AG09319 (cell line): ENCODE measurements at regions not wholly inside any gene's neighbourhood (a gene's known extent, or its start where the extent isn't known, plus 50 kb on each side); places are given as distances from the start of the nearest gene placed in this dataset.

Source experiments
- DNase-seq: peaks from one replicate; pipeline ENCODE4 v3.0.0-alpha.2; 2010; ENCODE audit warnings: low read depth; ENCODE audit errors: extremely low read depth
- TF ChIP-seq, protein P1 (sequence below): IDR thresholded peaks from 2 replicates; pipeline ENCODE4 v1.5.1; 2011; ENCODE audit warnings: low read depth, mild to moderate bottlenecking, inconsistent platforms, low read length, moderate library complexity

DNA sequence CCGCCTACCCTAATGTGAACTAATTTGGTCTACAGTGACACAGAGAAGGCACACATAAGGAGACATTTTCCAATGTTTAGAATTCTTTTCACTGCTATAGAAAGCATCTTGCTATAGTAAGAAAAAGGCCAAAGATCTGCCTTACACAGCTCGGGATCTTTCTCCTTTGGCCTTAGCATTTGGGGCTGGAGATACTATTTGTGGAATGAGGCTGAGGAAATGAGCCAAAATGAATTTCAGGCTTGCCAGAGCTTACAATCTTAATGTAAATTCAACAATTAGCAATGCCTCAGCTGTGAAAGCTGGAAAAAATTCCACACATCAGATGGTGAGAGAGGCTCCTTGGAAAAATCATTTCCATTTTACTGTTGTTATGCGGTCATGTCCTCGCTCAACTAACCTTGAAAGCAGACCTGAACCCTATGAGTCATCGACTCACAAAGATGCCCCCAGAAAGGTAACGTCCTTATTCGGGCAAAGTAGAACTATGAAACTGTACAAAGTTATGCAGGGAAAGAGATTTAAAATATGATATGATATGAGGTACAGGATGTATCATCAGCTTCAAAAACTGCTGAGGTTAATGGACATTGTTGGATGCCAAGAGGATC, 324.5 kb upstream of the NBEA start:
- DNase-seq = no peak
- TF ChIP-seq, protein P1, sequence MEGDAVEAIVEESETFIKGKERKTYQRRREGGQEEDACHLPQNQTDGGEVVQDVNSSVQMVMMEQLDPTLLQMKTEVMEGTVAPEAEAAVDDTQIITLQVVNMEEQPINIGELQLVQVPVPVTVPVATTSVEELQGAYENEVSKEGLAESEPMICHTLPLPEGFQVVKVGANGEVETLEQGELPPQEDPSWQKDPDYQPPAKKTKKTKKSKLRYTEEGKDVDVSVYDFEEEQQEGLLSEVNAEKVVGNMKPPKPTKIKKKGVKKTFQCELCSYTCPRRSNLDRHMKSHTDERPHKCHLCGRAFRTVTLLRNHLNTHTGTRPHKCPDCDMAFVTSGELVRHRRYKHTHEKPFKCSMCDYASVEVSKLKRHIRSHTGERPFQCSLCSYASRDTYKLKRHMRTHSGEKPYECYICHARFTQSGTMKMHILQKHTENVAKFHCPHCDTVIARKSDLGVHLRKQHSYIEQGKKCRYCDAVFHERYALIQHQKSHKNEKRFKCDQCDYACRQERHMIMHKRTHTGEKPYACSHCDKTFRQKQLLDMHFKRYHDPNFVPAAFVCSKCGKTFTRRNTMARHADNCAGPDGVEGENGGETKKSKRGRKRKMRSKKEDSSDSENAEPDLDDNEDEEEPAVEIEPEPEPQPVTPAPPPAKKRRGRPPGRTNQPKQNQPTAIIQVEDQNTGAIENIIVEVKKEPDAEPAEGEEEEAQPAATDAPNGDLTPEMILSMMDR = no peak

DNA sequence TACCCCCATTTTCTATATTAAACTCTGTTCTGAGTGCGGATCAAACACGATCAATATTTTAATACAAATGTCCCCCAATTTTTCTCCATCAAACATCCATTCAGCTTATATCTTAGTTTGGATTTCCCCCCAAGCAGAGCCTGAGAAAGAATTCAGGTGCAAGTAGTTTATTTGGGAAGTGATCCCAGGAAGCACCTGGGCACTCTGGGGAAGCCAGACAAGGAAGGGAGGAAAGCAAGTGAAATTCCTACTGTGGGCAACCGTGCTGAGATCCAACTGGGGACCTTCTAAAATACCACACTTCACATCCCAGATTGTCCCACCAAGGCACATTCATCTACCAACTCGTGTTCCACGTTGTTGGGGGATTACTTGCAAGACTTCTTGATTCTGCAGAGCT, 323.4 kb upstream of the NBEA start:
- DNase-seq = no peak
- TF ChIP-seq, protein P1 = no peak

DNA sequence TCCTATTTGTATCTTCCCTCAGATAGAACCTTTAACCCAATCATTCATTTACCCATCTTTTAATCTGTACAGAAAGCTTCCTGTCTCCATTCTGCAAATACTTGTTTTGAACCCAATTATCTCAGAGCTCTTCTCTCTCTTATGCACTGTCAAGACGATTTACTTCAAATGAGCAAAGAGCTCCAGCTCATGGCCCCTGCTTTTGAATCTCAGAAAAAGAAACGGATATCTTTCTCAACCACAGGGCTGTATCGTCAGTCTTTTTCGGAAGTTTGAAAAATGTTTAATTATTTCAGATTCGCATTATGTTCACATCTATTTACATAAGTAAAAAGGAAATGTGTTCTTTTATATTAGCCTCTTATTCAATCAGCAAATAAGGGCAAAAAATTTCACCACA, 322.7 kb upstream of the NBEA start:
- TF ChIP-seq, protein P1 = no peak
- DNase-seq = no peak

DNA sequence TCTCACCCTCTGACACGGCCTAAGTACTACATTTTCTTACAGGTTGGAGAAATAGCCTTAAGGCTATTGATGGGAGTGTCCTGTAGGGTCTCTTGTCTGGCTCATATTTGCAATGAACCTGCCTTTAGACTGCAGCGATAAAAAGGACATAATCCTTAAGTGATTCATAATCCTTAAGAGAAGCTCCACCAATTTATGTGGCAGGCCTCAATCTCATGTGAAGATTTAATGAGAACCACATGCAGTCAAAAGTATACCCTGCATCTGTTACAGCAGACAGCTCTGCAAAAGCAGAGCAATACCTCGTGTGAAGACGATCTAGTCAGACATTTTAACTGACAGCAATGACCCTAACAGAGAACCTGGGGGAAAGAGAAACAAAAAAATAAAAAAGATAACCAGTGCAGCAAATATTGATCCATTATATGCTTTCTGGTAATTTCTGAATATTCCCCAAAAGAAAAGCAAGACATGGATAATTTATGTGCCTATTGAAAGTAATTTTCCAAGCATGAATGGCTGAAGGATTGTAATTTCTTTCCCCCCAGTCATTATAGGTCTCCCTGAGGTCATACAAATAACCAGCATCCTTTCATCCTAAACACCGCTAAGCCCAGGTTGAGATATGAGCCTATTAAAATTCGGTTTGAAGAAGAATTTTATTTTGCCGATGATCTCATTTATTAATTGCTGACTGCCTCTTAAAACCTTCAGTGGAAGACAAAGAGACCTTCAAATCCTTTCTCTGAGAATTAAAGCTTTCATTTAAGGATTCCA, 321.8 kb upstream of the NBEA start:
- TF ChIP-seq, protein P1 = no peak
- DNase-seq = no peak

DNA sequence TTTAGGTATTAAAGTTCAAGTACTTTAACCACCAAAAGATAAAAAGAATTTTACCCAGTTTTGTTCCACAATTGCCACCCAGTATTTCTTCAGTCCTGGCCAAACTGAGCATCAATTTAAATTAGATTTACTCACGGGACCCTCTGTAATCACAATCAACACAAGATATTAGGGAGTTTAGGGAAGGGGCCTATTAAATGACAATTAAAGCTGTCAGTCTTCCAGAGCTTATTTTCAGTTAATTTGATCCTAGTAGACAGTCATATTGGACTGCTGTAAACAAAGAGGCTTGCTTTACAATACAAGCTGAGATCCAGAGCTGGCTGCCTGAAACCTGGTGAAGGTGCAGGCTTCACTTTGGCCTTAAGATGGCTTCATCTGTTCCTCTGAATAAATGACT, 321.2 kb upstream of the NBEA start:
- no peak for DNase-seq

DNA sequence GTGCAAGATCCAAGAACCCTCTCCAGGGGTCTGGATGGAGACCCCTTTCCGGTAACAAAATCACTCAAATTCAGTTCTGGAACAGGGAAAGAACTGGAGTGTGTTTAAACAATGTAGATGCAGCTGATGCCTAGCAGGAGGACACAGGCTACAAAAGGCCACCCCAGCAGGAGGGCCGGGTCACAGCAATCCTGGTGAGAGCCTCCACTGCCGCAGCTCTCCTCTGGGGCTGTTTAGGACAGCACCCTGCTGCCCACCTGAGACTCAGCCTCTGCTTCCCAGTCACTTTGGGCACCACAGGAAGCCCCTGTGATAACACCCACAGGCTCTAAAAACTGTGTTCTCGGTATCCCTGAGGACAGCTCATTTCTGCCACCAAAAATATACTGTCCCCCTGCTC, 318.7 kb upstream of the NBEA start:
- no peak for DNase-seq
- TF ChIP-seq, protein P1 = no peak

More for the DNA sequence above, 321.2 kb upstream of the NBEA start:
- TF ChIP-seq, protein P1 = no peak

DNA sequence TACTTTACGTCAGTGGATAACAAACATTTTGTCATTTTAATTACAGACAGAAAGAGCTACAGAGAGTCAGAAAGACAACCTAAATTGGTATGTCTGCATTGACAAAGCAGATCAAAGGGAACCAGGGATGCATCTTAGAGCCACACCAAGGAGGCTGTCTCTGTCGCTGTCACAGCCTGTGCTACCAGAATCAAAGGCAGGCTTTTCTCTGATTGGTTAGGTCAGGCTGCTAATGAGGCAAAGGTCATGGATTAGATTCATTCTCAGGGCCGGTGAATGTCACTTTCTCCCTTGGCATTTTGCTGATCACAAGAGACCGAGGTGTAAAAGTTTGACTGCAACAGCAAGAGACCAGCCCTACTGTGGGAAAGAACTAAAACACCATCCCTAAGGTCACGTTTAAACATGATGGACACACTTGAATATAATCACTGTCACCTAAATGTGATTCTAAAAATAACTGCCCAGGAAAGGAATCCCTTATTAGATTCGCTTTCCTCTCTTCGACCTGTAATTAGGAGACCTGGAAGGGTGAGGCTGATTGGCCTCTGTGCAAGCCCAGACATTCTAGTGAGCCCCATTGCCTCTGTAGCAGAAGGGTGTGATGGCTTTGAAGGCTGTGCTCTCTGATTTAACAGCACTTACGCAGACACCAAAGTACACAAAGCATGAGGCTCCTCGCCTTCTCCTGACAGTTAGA, 314.4 kb upstream of the NBEA start:
- TF ChIP-seq, protein P1 = no peak
- DNase-seq = no peak
